ENCODE measurements at regions not wholly inside any gene's neighbourhood (a gene's known extent, or its start where the extent isn't known, plus 50 kb on each side); places are given as distances from the start of the nearest gene placed in this dataset.

DNA sequence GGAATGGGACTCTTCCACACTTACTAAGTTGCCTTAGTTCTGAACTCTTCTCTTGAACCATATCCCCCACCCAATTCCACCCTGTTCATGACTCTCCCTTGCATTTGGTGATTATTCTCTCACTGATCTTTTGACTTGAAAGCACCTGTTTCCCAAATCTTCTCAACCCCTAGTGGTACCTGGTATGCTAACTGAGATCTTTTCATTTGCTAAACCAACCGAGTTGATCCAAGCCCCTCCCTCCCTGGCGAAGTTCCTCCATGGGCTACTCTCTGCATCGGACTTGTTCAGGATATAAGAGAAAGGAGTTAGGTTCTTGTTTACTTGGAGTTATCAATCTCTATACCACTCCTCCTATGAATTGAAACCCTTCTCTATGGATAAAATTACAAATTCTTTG is 593.5 kb downstream of the BCL11A start:
- DNase-seq = no peak

DNA sequence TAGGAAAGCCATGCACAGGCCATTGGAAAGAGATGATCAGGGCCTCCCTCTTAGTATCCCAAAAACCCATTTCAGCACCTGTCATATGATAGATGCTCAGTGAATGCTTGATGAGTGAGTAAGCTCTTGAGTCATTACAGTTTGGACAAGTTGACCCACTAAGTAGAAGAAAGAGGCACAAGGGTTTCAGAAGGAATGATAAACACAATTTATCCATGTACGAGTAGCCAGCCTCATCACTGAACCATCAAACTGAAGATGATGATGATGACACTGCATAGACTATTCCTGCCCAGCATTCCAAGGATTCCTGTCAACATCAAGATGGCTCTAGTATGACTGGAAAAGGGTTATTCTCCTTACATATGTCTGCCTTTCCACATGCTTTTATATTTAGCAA is 596.0 kb downstream of the BCL11A start:
- DNase-seq = no peak

- DNase-seq = no peak
These were observed 596.5 kb downstream of the BCL11A start for GRCh38 chr2:59956981-59957380.

GRCh38 chr2:59947917-59948541 is 605.4 kb downstream of the BCL11A start:
- DNase-seq = no peak

DNA sequence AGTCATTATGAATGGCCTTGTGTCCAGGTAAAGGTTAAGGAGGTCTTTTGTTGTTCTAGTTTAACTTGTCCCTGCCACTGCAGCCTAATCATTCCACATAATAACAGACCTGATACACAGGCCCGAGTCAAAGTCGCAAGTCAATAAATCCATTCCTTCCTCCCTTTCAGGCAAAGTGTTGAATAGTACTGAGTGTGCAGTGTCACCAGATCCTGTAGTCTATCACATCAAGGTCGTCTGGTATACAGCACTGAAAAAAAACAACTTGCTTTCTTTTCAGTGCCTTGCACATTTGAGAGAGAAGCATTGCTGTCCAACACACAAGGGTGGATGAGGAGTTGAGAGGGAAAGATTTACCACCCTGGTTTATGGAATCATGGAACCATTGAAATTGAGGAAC is 606.2 kb downstream of the BCL11A start:
- DNase-seq = no peak

DNA sequence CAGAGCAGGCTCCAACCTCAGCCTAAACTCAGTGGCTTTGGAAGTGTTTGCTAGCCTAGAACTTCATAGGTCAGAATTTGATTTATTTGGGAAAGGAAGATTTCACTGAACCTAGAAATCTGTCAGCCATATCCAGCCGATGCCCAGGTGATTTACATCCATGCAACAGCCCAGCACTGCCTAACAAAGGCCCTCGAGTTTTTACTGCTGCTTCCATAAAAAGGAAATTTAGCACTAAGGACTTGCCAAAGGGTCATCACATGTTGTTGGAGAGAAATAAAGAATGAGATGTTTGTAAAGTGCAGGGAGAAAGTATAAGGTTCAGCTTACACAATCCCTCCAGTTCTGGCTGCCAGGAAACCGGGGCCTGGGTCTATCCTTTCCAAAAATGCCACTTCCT is 614.2 kb downstream of the BCL11A start:
- DNase-seq = no peak

DNA sequence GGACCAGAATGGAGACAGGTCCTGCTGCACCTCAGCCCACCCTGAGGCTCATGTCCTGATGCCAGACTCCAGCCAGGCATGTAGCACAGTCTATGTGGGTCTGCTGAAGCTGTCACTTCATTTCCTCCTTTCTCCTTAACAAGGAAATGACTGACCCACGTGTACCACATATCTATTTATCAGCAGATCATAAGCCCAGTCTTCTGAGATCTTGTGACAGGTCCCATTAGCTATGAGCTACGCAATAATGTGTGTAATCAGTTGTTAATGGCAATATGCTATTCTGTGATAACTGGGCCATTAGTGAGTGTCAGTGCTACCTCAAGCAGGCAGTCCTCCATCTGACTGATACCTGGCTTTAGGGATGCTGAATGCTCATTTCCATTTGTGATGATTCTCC is 615.3 kb downstream of the BCL11A start:
- DNase-seq = no peak

DNA sequence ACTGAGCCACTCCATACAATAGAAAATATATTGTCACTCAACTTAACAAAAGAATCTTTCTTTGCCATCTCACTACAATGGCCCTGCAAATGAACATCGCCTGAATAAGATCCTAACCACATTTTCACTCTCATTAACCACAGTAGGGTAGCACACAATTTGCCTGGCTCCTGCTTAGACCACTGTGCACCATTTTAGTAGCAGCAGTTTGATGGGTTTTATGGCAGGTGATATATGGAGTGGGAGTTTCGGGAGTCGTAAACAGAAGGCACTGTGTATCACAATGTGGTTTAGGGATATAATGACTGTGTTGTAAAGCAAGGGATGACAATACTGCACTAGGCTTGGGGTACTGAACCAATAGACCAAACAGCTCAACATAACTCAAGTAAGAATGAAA is 617.4 kb downstream of the BCL11A start:
- no peak for DNase-seq

- no peak for DNase-seq
These were observed 618.4 kb downstream of the BCL11A start for GRCh38 chr2:59935005-59935404.

DNA sequence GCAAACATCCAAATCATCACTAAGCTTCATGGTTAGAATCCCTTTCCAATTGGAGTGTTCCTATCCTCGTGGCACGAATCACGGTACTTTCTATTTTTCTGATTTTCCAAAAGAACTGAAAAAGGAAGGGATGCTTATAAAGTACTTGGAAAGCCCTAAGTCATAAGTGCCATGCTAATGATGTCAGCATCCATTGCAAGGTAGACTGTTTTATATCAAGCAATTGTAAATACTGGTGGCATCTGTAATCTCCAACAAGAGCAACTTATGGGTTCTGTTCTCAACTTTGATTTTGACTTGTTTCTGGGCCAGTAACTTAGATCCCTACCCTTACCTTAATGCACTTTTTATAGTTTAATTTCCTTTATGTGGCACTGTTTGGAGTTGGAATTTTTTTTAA is 619.5 kb downstream of the BCL11A start:
- no peak for DNase-seq

DNA sequence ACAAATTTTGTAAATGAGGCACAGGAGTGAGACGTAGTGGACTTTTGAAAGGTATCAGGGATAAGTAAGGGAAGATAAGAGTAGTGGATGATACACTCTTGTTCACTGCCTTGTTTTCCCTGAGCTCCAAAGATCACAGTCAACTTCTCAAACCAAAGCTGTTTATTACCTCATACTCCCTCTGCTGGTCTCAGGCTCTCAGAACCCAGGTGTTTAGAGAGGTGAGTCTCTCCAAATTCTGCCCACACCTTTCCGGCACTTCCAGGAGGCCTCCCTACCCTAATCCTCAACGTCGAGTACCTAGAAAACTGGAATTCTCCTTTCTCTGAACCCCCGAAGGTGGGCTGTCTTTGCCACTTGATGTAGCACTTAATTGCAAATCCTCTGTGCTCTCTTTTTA is 621.1 kb downstream of the BCL11A start:
- no peak for DNase-seq

- DNase-seq = no peak
These were observed 623.0 kb downstream of the BCL11A start for GRCh38 chr2:59930430-59930829.

DNA sequence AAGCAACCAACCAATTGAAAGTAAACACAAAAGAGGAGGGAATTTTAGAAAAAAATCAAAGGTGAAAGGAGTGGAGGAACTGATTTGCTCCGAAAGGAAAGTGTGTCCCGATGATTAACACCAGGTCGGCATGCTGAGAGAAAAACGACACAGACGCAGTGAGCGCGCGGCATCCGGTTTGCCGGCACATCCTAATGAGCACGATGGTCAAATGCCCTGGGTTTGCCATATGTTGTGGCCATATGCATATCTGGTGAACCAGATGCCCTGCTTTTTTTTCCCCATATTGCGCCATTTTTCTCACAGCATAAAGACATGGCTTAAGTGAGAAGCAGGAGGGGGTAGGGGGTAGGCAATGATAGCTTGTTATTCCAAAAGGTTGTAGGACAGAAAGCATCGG is 626.7 kb downstream of the BCL11A start:
- no peak for DNase-seq

DNA sequence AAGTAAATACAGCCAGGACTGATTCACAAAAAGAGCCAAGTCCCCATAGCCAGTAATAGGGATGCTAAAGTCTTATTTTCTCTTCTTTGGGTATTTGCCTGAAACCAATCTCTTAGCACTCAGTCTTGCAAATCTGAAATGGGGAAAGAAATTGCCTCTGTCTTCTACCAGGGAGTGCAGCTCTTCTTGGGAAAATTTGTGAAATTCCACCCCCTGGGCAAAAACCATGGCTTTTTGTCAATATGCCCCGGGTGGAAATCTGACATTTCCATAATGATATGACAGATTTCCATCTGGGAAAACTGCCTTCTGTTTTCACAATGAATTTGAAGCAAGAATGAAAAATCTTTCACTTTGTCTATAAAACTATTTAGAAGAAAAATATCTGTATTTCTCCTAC is 628.1 kb downstream of the BCL11A start:
- no peak for DNase-seq

DNA sequence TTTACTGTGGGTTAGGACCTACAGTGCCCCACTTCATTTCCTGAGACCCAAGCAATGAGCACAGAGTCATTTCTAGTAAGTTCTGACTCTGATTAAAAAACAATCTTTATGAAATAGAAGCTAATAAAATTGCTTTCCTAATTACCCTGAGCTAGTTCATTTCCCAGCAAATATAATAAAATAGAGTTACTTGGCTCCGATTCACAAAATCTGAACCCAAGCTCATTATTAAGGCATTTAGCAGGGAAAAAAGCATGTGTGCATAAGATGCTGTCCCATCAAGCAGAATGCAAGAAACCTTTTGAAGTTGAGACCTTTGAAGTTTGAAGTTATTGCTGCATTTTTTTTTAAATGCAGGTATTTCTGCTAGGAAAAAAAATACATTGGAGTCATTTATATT is 629.1 kb downstream of the BCL11A start:
- no peak for DNase-seq

GRCh38 chr2:59922450-59922849 is 631.0 kb downstream of the BCL11A start:
- no peak for DNase-seq

GRCh38 chr2:59921743-59922142 is 631.7 kb downstream of the BCL11A start:
- DNase-seq = no peak

GRCh38 chr2:59920961-59921360 is 632.5 kb downstream of the BCL11A start:
- DNase-seq = no peak

- no peak for DNase-seq
These were observed 633.1 kb downstream of the BCL11A start for GRCh38 chr2:59920307-59920706.

GRCh38 chr2:59919579-59919978 is 633.9 kb downstream of the BCL11A start:
- DNase-seq = no peak

DNA sequence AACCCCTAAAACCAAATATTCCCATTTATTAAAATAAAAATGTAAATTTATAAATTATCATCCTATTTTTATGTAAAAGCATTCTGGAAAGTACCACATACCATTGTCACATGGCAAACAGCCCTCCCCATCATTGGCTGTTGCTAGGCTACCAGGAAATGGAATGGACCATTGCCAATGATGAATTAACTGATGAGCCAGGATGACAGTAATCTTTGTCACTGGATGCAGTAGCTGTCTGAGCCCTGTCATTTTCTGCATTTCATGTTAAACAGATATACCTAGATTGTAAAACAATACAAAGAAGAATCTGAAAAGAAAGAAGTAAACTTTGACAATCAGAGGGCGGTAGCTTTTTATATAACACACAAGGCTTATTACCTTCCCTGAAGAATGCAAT is 641.4 kb downstream of the BCL11A start:
- DNase-seq = no peak

GRCh38 chr2:59910166-59910565 is 643.3 kb downstream of the BCL11A start:
- DNase-seq = no peak

- DNase-seq = no peak
These were observed 644.3 kb downstream of the BCL11A start for GRCh38 chr2:59909147-59909546.

- no peak for DNase-seq
These were observed 647.7 kb downstream of the BCL11A start for GRCh38 chr2:59905731-59906130.

- DNase-seq = no peak
These were observed 649.4 kb downstream of the BCL11A start for GRCh38 chr2:59903994-59904544.
